ENCODE measurements at regions not wholly inside any gene's neighbourhood (a gene's known extent, or its start where the extent isn't known, plus 50 kb on each side); places are given as distances from the start of the nearest gene placed in this dataset.

DNA sequence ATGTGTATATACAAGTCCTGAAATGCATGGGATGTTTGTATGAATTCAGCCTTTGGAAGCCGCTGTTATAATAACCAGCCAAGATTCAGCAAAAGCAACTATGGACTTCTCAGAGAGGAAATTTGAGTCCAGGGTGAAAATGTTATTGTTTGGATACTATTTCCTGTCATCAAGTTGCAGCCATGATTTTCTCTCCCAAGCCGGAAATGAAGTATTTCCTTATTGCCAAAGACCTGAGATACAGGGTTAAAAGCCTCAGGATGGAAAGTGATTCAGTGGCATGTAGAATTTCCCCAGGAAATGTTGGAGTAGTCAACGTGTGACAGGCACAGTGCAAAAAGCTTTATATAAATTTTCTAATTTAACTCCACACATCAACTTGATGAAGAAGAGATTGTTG is 133.9 kb downstream of the IRS2 start:
- no peak for TF ChIP-seq POLR2A (IDR thresholded peaks at IDR 0.05)
- TF ChIP-seq, protein P1, sequence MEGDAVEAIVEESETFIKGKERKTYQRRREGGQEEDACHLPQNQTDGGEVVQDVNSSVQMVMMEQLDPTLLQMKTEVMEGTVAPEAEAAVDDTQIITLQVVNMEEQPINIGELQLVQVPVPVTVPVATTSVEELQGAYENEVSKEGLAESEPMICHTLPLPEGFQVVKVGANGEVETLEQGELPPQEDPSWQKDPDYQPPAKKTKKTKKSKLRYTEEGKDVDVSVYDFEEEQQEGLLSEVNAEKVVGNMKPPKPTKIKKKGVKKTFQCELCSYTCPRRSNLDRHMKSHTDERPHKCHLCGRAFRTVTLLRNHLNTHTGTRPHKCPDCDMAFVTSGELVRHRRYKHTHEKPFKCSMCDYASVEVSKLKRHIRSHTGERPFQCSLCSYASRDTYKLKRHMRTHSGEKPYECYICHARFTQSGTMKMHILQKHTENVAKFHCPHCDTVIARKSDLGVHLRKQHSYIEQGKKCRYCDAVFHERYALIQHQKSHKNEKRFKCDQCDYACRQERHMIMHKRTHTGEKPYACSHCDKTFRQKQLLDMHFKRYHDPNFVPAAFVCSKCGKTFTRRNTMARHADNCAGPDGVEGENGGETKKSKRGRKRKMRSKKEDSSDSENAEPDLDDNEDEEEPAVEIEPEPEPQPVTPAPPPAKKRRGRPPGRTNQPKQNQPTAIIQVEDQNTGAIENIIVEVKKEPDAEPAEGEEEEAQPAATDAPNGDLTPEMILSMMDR (IDR thresholded peaks at IDR 0.05) = no peak
